ENCODE measurements at regions not wholly inside any gene's neighbourhood (a gene's known extent, or its start where the extent isn't known, plus 50 kb on each side); places are given as distances from the start of the nearest gene placed in this dataset.

DNA sequence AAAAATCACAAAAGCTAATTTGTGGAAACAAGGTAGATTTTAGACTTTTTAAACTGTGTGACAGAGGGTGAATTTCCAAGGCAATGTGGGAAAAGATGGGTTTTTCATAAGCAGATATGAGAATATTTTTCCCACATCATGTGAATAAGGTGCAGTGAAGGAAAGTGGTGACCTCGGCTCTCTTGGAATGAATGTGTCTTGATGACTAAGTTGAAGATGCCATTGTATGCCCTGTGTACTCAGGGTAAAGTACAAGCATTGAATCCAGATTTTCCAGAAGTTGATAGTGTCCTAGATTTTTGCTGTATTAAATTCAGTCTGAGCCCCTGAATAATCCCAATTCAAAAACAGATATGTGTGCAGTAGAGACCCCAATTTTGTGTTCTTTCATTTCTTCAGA, 442.6 kb upstream of the ADGRL2 start:
- no TSS peak for BruUV-seq (replicated peaks)
- no peak overlapping the region for H3K4me3 ChIP-seq (ENCODE audit: low read depth in 2 of 2, low read length in 2 of 2)
- H3K9me3 ChIP-seq (ENCODE audit: control insufficient read depth, insufficient read depth, low read depth, low read length), result no peaks in the 10 kb centered on the region
- H3K36me3 ChIP-seq (ENCODE audit: control insufficient read depth, insufficient read depth, low read length), result no peaks in the 10 kb centered on the region
- in situ Hi-C loops (cut with HindIII; ENCODE audit: low pct_unique_long_range_greater_than_20kb, low sequenced_read_pairs) (no loop called here), intact Hi-C loops (cut with micrococcal nuclease; ENCODE audit: unreplicated experiment) (no loop called here)
- H3K27me3 ChIP-seq (ENCODE audit: control insufficient read depth, insufficient read depth, low read length), result no peaks in the 10 kb centered on the region
- ChIA-PET POLR2A (no interaction called here), CTCF (no interaction called here)
- ATAC-seq (no peak), DNase-seq (ENCODE audit: low read depth, low spot score) (no peak)
- H3K4me1 ChIP-seq (ENCODE audit: control insufficient read depth, insufficient read depth, low read length), result no peaks in the 10 kb centered on the region
- no peak for TF ChIP-seq POLR2AphosphoS5 (IDR thresholded peaks at IDR 0.05; ENCODE audit: low read depth, low read length)
- no peak for TF ChIP-seq REST (IDR thresholded peaks at IDR 0.05; ENCODE audit: insufficient read depth in 1 of 2, low read depth in 2 of 2, low read length in 1 of 2)
- TF ChIP-seq CTCF (IDR thresholded peaks at IDR 0.05), result no peak
- TF ChIP-seq SIN3A (IDR thresholded peaks at IDR 0.05; ENCODE audit: borderline replicate concordance, insufficient read depth, low read depth, low read length), result no peak
- no peak for TF ChIP-seq TCF7L2 (IDR thresholded peaks at IDR 0.05; ENCODE audit: low read depth, low read length)
- H3K27ac ChIP-seq (ENCODE audit: low read length), result no peak overlapping the region

GRCh38 chr1:81351864-81352263, 448.9 kb upstream of the ADGRL2 start:
- H3K9me3 ChIP-seq (ENCODE audit: control insufficient read depth, insufficient read depth, low read depth, low read length), result no peaks in the 10 kb centered on the region
- ChIA-PET POLR2A (no interaction called here), CTCF (no interaction called here)
- TF ChIP-seq POLR2AphosphoS5 (IDR thresholded peaks at IDR 0.05; ENCODE audit: low read depth, low read length), result no peak
- TF ChIP-seq REST (IDR thresholded peaks at IDR 0.05; ENCODE audit: insufficient read depth in 1 of 2, low read depth in 2 of 2, low read length in 1 of 2), result no peak
- no peak for TF ChIP-seq CTCF (IDR thresholded peaks at IDR 0.05)
- TF ChIP-seq SIN3A (IDR thresholded peaks at IDR 0.05; ENCODE audit: borderline replicate concordance, insufficient read depth, low read depth, low read length), result no peak
- no peak for TF ChIP-seq TCF7L2 (IDR thresholded peaks at IDR 0.05; ENCODE audit: low read depth, low read length)
- H3K4me1 ChIP-seq (ENCODE audit: control insufficient read depth, insufficient read depth, low read length), result no peaks in the 10 kb centered on the region
- intact Hi-C loops (cut with micrococcal nuclease; ENCODE audit: unreplicated experiment), result no loop called here
- DNase-seq (ENCODE audit: low read depth, low spot score) (no peak), ATAC-seq (no peak)
- H3K4me3 ChIP-seq (ENCODE audit: low read depth in 2 of 2, low read length in 2 of 2), result no peak overlapping the region
- no peaks in the 10 kb centered on the region for H3K27me3 ChIP-seq (ENCODE audit: control insufficient read depth, insufficient read depth, low read length)
- BruUV-seq (replicated peaks), result no TSS peak
- in situ Hi-C loops (cut with HindIII; ENCODE audit: low pct_unique_long_range_greater_than_20kb, low sequenced_read_pairs), result no loop called here
- no peak overlapping the region for H3K27ac ChIP-seq (ENCODE audit: low read length)
- no peaks in the 10 kb centered on the region for H3K36me3 ChIP-seq (ENCODE audit: control insufficient read depth, insufficient read depth, low read length)

Data from Panc1 (cell line).